ENCODE measurements at regions not wholly inside any gene's neighbourhood (a gene's known extent, or its start where the extent isn't known, plus 50 kb on each side); places are given as distances from the start of the nearest gene placed in this dataset.

GRCh38 chr5:108623826-108624225 lies 123.9 kb upstream of the FER start:
- TF ChIP-seq ZNF510 (tag by site-specific recombination; IDR thresholded peaks at IDR 0.05; ENCODE audit: insufficient replicate concordance) (no peak), ZNF707 (tag by site-specific recombination; IDR thresholded peaks at IDR 0.05) (no peak), CTCF (tag by site-specific recombination; IDR thresholded peaks at IDR 0.05) (no peak), SP2 (tag by site-specific recombination; IDR thresholded peaks at IDR 0.05) (no peak), ZEB2 (tag by site-specific recombination; IDR thresholded peaks at IDR 0.05) (no peak), FEZF1 (tag by site-specific recombination; IDR thresholded peaks at IDR 0.05) (no peak), MYNN (tag by site-specific recombination; IDR thresholded peaks at IDR 0.05; ENCODE audit: borderline replicate concordance) (no peak), ZNF133 (tag by site-specific recombination; IDR thresholded peaks at IDR 0.05) (no peak), SETDB1 (IDR thresholded peaks at IDR 0.05; ENCODE audit: insufficient read length, low read length) (no peak), ZNF132 (tag by site-specific recombination; IDR thresholded peaks at IDR 0.05; ENCODE audit: borderline replicate concordance) (no peak)
